A549 (cell line): ENCODE measurements at regions not wholly inside any gene's neighbourhood (a gene's known extent, or its start where the extent isn't known, plus 50 kb on each side); places are given as distances from the start of the nearest gene placed in this dataset.

Experiments
- ATAC-seq, 2 experiments: fragments of 200-7000 bp in 1 of 2; fragments of >200 bp in 1 of 2; cut with Nextera tagmentation in 1 of 2; cut with Tn5 transposase in 1 of 2; 3 replicates each; pipeline versions ENCODE4 v1.8.0 to v1.9.1; 2018 to 2020; ENCODE audit warnings: mild to moderate bottlenecking in 1 of 2, moderate library complexity in 1 of 2
- CTCF ChIA-PET: fragments of 300-600 bp; sonication (Branson Sonifier 250); formaldehyde crosslinking; extraction: SDS; loops from one replicate; lab custom pipeline; 2021; ENCODE audit warnings: antibody characterized with exemption, inconsistent platforms; lab: Yijun Ruan, JAX
- POLR2A ChIA-PET: fragments of 350-600 bp; formaldehyde crosslinking; extraction: SDS; loops from one replicate; lab custom pipeline; 2021; ENCODE audit warnings: antibody characterized with exemption, inconsistent platforms; lab: Yijun Ruan, JAX
- DNase-seq, 2 experiments: peaks; one replicate each; pipeline versions ENCODE4 v3.0.0 to v3.0.0-alpha.2; 2011 to 2016; ENCODE audit warnings: low read depth in 1 of 2, low spot score in 1 of 2
- FAIRE-seq: peaks from 2 replicates; lab custom pipeline; 2011; peaks lifted over from hg19 to GRCh38; lab: Jason Lieb, UNC
- H3K27ac ChIP-seq, 2 experiments: fragments of >200 bp; sonication (Bioruptor Twin); formaldehyde crosslinking; 3 replicates each; pipeline ENCODE4 v1.5.1; 2016 to 2017
- H3K4me1 ChIP-seq: fragments of >200 bp; sonication (Bioruptor Twin); formaldehyde crosslinking; 3 replicates; pipeline ENCODE4 v1.6.1; 2016
- H3K4me2 ChIP-seq: fragments of >200 bp; sonication (Bioruptor Twin); formaldehyde crosslinking; 3 replicates; pipeline ENCODE4 v1.6.1; 2016
- H3K4me3 ChIP-seq: fragments of >200 bp; sonication (Bioruptor Twin); formaldehyde crosslinking; 3 replicates; pipeline ENCODE4 v1.5.1; 2016
- H3K9me3 ChIP-seq: fragments of >200 bp; sonication (Bioruptor Twin); formaldehyde crosslinking; 3 replicates; pipeline ENCODE4 v1.6.1; 2016
- CBX2 ChIP-seq: fragments of 200-600 bp; sonication (generic); IDR thresholded peaks from 2 replicates; pipeline ENCODE4 v1.6.1; 2016; ENCODE audit warnings: low read depth, mild to moderate bottlenecking, borderline replicate concordance
- CHD2 ChIP-seq: fragments of 150-350 bp; IDR thresholded peaks from 2 replicates; pipeline ENCODE4 v1.6.1; 2014; ENCODE audit warnings: low read length; ENCODE audit not compliant: partially characterized antibody
- CHD4 ChIP-seq: fragments of 200-600 bp; sonication (generic); IDR thresholded peaks from 2 replicates; pipeline ENCODE4 v1.6.1; 2016; ENCODE audit warnings: antibody characterized with exemption, mild to moderate bottlenecking, borderline replicate concordance
- EHF ChIP-seq: fragments of 250-450 bp; sonication (Bioruptor Pico); IDR thresholded peaks from 2 replicates; pipeline ENCODE4 v1.5.0; 2020; ENCODE audit warnings: mild to moderate bottlenecking
- EHMT2 ChIP-seq: fragments of 200-600 bp; sonication (generic); IDR thresholded peaks from 2 replicates; pipeline ENCODE4 v1.6.1; 2016; ENCODE audit warnings: antibody characterized with exemption, low read depth, mild to moderate bottlenecking, moderate library complexity
- FOSB ChIP-seq: fragments of 250-450 bp; sonication (Bioruptor Pico); IDR thresholded peaks from 2 replicates; pipeline ENCODE4 v1.5.0; 2020; ENCODE audit warnings: mild to moderate bottlenecking, moderate library complexity
- FOXS1 ChIP-seq: fragments of 250-450 bp; sonication (Bioruptor Pico); IDR thresholded peaks from 2 replicates; pipeline ENCODE4 v1.5.0; 2020; ENCODE audit warnings: mild to moderate bottlenecking, moderate library complexity
- HDAC2 ChIP-seq: fragments of 200-600 bp; sonication (generic); IDR thresholded peaks from 2 replicates; pipeline ENCODE4 v1.6.1; 2016
- HEYL ChIP-seq: fragments of 250-450 bp; sonication (Bioruptor Pico); IDR thresholded peaks from 2 replicates; pipeline ENCODE4 v1.8.0; 2021; ENCODE audit warnings: mild to moderate bottlenecking, moderate library complexity
- HOXB13 ChIP-seq: fragments of 250-450 bp; sonication (Bioruptor Pico); IDR thresholded peaks from 2 replicates; pipeline ENCODE4 v1.5.0; 2020; ENCODE audit warnings: low read depth, mild to moderate bottlenecking, moderate library complexity
- HOXB5 ChIP-seq: fragments of 250-450 bp; sonication (Bioruptor Pico); IDR thresholded peaks from 2 replicates; pipeline ENCODE4 v1.5.0; 2020; ENCODE audit warnings: mild to moderate bottlenecking, moderate library complexity
- JUNB ChIP-seq: fragments of >200 bp; sonication (Bioruptor Twin); formaldehyde crosslinking; IDR thresholded peaks from 2 replicates; pipeline ENCODE4 v1.6.1; 2016
- MAX ChIP-seq: IDR thresholded peaks from 2 replicates; pipeline ENCODE4 v1.6.1; 2012
- MAZ ChIP-seq: fragments of 150-350 bp; IDR thresholded peaks from 2 replicates; pipeline ENCODE4 v1.6.1; 2014; ENCODE audit warnings: antibody characterized with exemption, low read depth, low read length, borderline replicate concordance
- MYC ChIP-seq: IDR thresholded peaks from 2 replicates; pipeline ENCODE4 v1.6.1; 2012; ENCODE audit warnings: mild to moderate bottlenecking, inconsistent platforms, low read length, improper control_type of control experiment, borderline replicate concordance
- NFE2L2 ChIP-seq: fragments of 150-350 bp; conservative IDR thresholded peaks from 2 replicates; pipeline ENCODE4 v1.6.1; 2014; ENCODE audit warnings: low read length
- NR3C1 ChIP-seq: fragments of >200 bp; sonication (Bioruptor Twin); formaldehyde crosslinking; IDR thresholded peaks from 3 replicates; pipeline ENCODE4 v1.6.1; 2017
- PHF8 ChIP-seq: fragments of 200-600 bp; sonication (generic); IDR thresholded peaks from 2 replicates; pipeline ENCODE4 v1.6.1; 2016; ENCODE audit warnings: low read depth, mild to moderate bottlenecking, antibody characterized with exemption, moderate library complexity, borderline replicate concordance
- POLR2A ChIP-seq: IDR thresholded peaks from 2 replicates; pipeline ENCODE4 v1.6.1; 2012; ENCODE audit warnings: mild to moderate bottlenecking, low read length
- RARB ChIP-seq: fragments of 250-450 bp; sonication (Bioruptor Pico); IDR thresholded peaks from 2 replicates; pipeline ENCODE4 v1.8.0; 2021; ENCODE audit warnings: mild to moderate bottlenecking, moderate library complexity
- RCOR1 ChIP-seq: fragments of 150-350 bp; IDR thresholded peaks from 2 replicates; pipeline ENCODE4 v1.6.1; 2014; ENCODE audit warnings: antibody characterized with exemption, low read length, low read depth
- SREBF2 ChIP-seq: fragments of 450-650 bp; IDR thresholded peaks from 2 replicates; pipeline ENCODE4 v1.6.1; 2014; ENCODE audit warnings: mild to moderate bottlenecking, moderate library complexity
- TFCP2L1 ChIP-seq: fragments of 250-450 bp; sonication (Bioruptor Pico); IDR thresholded peaks from 2 replicates; pipeline ENCODE4 v1.5.0; 2021; ENCODE audit warnings: mild to moderate bottlenecking
- ZFP36 ChIP-seq: fragments of 450-650 bp; IDR thresholded peaks from 2 replicates; pipeline ENCODE4 v1.6.1; 2014; ENCODE audit warnings: borderline replicate concordance; ENCODE audit not compliant: partially characterized antibody
- ZNF302 ChIP-seq: fragments of 250-450 bp; sonication (Bioruptor Pico); IDR thresholded peaks from 2 replicates; pipeline ENCODE4 v1.9.0; 2021; ENCODE audit warnings: inconsistent platforms, mild to moderate bottlenecking, moderate library complexity
- ZSCAN20 ChIP-seq: fragments of 250-450 bp; sonication (Bioruptor Pico); IDR thresholded peaks from 2 replicates; pipeline ENCODE4 v1.8.0; 2022; ENCODE audit warnings: mild to moderate bottlenecking, moderate library complexity
- WGBS: methylation state at CpG from one replicate; pipeline ENCODE4 v1.1.6; 2017; ENCODE audit errors: missing lambda C conversion rate; 5-methylcytosine and 5-hydroxymethylcytosine counted together
- TF ChIP-seq, protein P1 (sequence below): fragments of 250-450 bp; sonication (Bioruptor Pico); IDR thresholded peaks from 2 replicates; pipeline ENCODE4 v1.5.0; 2021; ENCODE audit warnings: mild to moderate bottlenecking, moderate library complexity, borderline replicate concordance
- TF ChIP-seq, protein P2 (sequence below): fragments of >200 bp; sonication (Bioruptor Twin); formaldehyde crosslinking; IDR thresholded peaks from 2 replicates; pipeline ENCODE4 v1.6.1; 2016
- TF ChIP-seq, protein P3 (sequence below): fragments of 200-600 bp; sonication (generic); IDR thresholded peaks from 2 replicates; pipeline ENCODE4 v1.6.1; 2016; ENCODE audit warnings: antibody characterized with exemption, mild to moderate bottlenecking, moderate library complexity
- TF ChIP-seq, protein P4 (sequence below): fragments of 250-450 bp; sonication (Bioruptor Pico); IDR thresholded peaks from 2 replicates; pipeline ENCODE4 v1.5.0; 2020; ENCODE audit warnings: low read depth, mild to moderate bottlenecking, moderate library complexity

GRCh38 chr3:44060164-44060563 lies 181.5 kb upstream of the TOPAZ1 start:
- FAIRE-seq (no peak), DNase-seq (no peak), ATAC-seq (no peak)
- ChIA-PET CTCF (no interaction called here), POLR2A (no interaction called here)
- no peaks in the 10 kb centered on the region for H3K9me3 ChIP-seq
- no peak overlapping the region for H3K4me3 ChIP-seq
- no peak overlapping the region for H3K27ac ChIP-seq
- WGBS = 89% methylated on average over 5 of the region's 5 CpGs
- H3K4me1 ChIP-seq = peaks cover 49% of the 10 kb centered on the region
- no peak for TF ChIP-seq MAX
- no peak for TF ChIP-seq ZNF302 (CRISPR knock-in tag)
- no peak for TF ChIP-seq NR3C1
- TF ChIP-seq CHD4 = no peak
- no peak for TF ChIP-seq PHF8
- TF ChIP-seq MYC = no peak
- TF ChIP-seq EHF (CRISPR knock-in tag) = no peak
- TF ChIP-seq FOXS1 (CRISPR knock-in tag) = no peak
- no peak for TF ChIP-seq RARB (CRISPR knock-in tag)
- TF ChIP-seq HEYL = no peak
- TF ChIP-seq, protein P1, sequence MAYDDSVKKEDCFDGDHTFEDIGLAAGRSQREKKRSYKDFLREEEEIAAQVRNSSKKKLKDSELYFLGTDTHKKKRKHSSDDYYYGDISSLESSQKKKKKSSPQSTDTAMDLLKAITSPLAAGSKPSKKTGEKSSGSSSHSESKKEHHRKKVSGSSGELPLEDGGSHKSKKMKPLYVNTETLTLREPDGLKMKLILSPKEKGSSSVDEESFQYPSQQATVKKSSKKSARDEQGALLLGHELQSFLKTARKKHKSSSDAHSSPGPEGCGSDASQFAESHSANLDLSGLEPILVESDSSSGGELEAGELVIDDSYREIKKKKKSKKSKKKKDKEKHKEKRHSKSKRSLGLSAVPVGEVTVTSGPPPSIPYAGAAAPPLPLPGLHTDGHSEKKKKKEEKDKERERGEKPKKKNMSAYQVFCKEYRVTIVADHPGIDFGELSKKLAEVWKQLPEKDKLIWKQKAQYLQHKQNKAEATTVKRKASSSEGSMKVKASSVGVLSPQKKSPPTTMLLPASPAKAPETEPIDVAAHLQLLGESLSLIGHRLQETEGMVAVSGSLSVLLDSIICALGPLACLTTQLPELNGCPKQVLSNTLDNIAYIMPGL (CRISPR knock-in tag) = no peak
- no peak for TF ChIP-seq CBX2
- no peak for TF ChIP-seq RCOR1
- TF ChIP-seq, protein P2, sequence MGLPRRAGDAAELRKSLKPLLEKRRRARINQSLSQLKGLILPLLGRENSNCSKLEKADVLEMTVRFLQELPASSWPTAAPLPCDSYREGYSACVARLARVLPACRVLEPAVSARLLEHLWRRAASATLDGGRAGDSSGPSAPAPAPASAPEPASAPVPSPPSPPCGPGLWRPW = no peak
- TF ChIP-seq EHMT2 = no peak
- no peak overlapping the region for H3K4me2 ChIP-seq

DNA sequence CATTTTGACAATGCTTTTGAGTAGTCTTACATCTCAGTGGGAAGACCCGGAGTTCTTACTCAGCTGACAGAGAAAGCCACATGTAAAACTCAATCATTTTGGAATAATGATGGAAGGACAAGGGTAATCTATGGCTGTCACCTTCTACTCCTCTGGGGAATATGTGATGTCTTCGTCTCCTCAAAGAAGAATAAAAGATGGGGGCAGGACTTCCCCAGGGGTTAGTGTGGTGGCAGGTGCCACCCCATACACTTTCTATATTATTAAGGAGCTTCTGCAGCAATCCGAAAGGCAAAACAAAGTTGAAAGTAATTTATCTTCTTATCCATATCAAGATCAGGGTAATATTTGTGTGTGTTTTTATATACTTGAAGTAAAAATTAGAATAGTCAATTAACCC lies 180.4 kb upstream of the TOPAZ1 start:
- CTCF ChIA-PET = no interaction called here

GRCh38 chr3:44061961-44062360 lies 179.7 kb upstream of the TOPAZ1 start:
- peaks cover 47% of the 10 kb centered on the region for H3K4me1 ChIP-seq
- ATAC-seq = no peak
- ChIA-PET POLR2A (no interaction called here), CTCF (no interaction called here)
- no peak for DNase-seq
- FAIRE-seq = no peak
- no peak overlapping the region for H3K4me2 ChIP-seq
- no peaks in the 10 kb centered on the region for H3K9me3 ChIP-seq
- no peak overlapping the region for H3K4me3 ChIP-seq
- 94% methylated on average over 8 of the region's 9 CpGs for WGBS
- H3K27ac ChIP-seq = no peak overlapping the region
- no peak for TF ChIP-seq CHD2
- TF ChIP-seq PHF8 = no peak
- TF ChIP-seq JUNB = no peak
- no peak for TF ChIP-seq ZNF302 (CRISPR knock-in tag)
- TF ChIP-seq, protein P3, sequence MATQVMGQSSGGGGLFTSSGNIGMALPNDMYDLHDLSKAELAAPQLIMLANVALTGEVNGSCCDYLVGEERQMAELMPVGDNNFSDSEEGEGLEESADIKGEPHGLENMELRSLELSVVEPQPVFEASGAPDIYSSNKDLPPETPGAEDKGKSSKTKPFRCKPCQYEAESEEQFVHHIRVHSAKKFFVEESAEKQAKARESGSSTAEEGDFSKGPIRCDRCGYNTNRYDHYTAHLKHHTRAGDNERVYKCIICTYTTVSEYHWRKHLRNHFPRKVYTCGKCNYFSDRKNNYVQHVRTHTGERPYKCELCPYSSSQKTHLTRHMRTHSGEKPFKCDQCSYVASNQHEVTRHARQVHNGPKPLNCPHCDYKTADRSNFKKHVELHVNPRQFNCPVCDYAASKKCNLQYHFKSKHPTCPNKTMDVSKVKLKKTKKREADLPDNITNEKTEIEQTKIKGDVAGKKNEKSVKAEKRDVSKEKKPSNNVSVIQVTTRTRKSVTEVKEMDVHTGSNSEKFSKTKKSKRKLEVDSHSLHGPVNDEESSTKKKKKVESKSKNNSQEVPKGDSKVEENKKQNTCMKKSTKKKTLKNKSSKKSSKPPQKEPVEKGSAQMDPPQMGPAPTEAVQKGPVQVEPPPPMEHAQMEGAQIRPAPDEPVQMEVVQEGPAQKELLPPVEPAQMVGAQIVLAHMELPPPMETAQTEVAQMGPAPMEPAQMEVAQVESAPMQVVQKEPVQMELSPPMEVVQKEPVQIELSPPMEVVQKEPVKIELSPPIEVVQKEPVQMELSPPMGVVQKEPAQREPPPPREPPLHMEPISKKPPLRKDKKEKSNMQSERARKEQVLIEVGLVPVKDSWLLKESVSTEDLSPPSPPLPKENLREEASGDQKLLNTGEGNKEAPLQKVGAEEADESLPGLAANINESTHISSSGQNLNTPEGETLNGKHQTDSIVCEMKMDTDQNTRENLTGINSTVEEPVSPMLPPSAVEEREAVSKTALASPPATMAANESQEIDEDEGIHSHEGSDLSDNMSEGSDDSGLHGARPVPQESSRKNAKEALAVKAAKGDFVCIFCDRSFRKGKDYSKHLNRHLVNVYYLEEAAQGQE = no peak
- no peak for TF ChIP-seq HDAC2
- no peak for TF ChIP-seq MAX
- no peak for TF ChIP-seq HOXB13 (CRISPR knock-in tag)
- TF ChIP-seq TFCP2L1 (CRISPR knock-in tag) = no peak
- TF ChIP-seq EHMT2 = no peak
- no peak for TF ChIP-seq MAZ
- no peak for TF ChIP-seq POLR2A
- no peak for TF ChIP-seq ZSCAN20 (CRISPR knock-in tag)
- TF ChIP-seq MYC = no peak
- TF ChIP-seq SREBF2 = no peak
- TF ChIP-seq ZFP36 = no peak
- no peak for TF ChIP-seq HOXB5 (CRISPR knock-in tag)
- TF ChIP-seq, protein P2 = no peak
- no peak for TF ChIP-seq CBX2

More for the DNA sequence above, 180.4 kb upstream of the TOPAZ1 start:
- no peak for FAIRE-seq
- Histone ChIP-seq H3K4me2 (no peak overlapping the region), H3K4me3 (no peak overlapping the region), H3K4me1 (peaks cover 52% of the 10 kb centered on the region), H3K27ac (no peak overlapping the region), H3K9me3 (no peaks in the 10 kb centered on the region)
- POLR2A ChIA-PET = no interaction called here
- WGBS = 90% methylated on average over 3 of the region's 3 CpGs
- no peak for DNase-seq
- no peak for TF ChIP-seq FOSB (CRISPR knock-in tag)
- TF ChIP-seq PHF8 = no peak
- TF ChIP-seq NFE2L2 = no peak
- TF ChIP-seq, protein P4, sequence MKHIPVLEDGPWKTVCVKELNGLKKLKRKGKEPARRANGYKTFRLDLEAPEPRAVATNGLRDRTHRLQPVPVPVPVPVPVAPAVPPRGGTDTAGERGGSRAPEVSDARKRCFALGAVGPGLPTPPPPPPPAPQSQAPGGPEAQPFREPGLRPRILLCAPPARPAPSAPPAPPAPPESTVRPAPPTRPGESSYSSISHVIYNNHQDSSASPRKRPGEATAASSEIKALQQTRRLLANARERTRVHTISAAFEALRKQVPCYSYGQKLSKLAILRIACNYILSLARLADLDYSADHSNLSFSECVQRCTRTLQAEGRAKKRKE (CRISPR knock-in tag) = no peak
- ATAC-seq = no peak
